ENCODE measurements at regions not wholly inside any gene's neighbourhood (a gene's known extent, or its start where the extent isn't known, plus 50 kb on each side); places are given as distances from the start of the nearest gene placed in this dataset.

GRCh38 chr1:4421986-4422385, 232.4 kb upstream of the AJAP1 start:
- Histone ChIP-seq H3K4me3 (no peak overlapping the region), H3K4me1 (no peaks in the 10 kb centered on the region), H3K9me3 (peaks cover 0 to 19% (median 0%) of the 10 kb centered on the region in 4 donors), H3K27me3 (no peaks in the 10 kb centered on the region), H3K36me3 (no peaks in the 10 kb centered on the region), H3K27ac (no peak overlapping the region)
- DNase-seq (ENCODE audit: low spot score in 2 of 2): no peak
- TF ChIP-seq CTCF (IDR thresholded peaks at IDR 0.05) (no peak), EP300 (IDR thresholded peaks at IDR 0.05) (no peak), POLR2A (IDR thresholded peaks at IDR 0.05) (no peak)
- 17 to 20% methylated on average over 5 of the region's 5 CpGs for WGBS, 2 donors

DNA sequence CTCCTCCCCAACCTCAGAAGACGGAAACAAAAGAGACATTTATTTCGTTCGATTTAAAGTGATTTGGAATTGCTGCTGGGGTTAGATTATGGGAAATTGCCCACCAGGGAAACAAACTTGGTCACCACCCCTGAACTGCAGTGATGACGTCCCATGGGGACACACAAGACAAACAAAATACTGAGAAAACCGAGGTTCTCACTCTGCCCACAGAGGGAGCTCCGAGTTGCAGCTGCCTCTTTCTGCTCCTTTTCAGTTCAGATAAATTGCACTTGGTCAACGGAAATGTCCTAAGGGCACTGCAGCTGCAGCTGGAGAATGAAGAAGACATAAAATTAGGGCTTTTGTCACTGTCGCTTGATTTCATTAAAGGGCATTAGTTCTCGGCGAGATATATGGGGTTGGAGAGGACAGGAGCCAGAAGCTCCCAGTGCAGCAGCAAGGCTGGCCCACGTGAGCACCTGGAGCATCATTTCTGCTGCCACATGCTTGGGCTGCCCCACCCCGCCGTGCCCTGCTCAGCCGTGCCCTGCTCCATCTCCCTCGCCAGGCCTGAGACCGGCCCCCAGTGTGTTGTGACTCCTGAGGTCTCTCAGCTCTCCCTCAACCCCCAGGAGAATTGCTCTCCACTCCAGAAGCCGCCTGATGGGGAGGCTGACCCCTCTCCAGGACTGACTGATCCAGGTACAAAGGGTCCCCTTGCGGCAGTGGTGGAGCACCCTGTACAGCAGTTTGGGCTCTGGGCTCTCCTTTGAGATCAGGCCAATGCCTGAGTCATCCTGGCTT, 231.7 kb upstream of the AJAP1 start:
- Histone ChIP-seq H3K9me3 (peaks cover 0 to 19% (median 0%) of the 10 kb centered on the region in 4 donors), H3K27me3 (no peaks in the 10 kb centered on the region), H3K27ac (no peak overlapping the region), H3K4me1 (no peaks in the 10 kb centered on the region), H3K4me3 (no peak overlapping the region), H3K36me3 (no peaks in the 10 kb centered on the region)
- TF ChIP-seq POLR2A (IDR thresholded peaks at IDR 0.05) (no peak), CTCF (IDR thresholded peaks at IDR 0.05) (no peak), EP300 (IDR thresholded peaks at IDR 0.05) (no peak)
- 20 to 41% methylated on average over 12 to 18 of the region's 18 CpGs for WGBS, 2 donors
- no peak for DNase-seq (ENCODE audit: low spot score in 2 of 2)

- no peak for DNase-seq (ENCODE audit: low spot score in 2 of 2)
- no peaks in the 10 kb centered on the region for H3K36me3 ChIP-seq
- peaks cover 0 to 19% (median 0%) of the 10 kb centered on the region in 4 donors for H3K9me3 ChIP-seq
- H3K27ac ChIP-seq: no peak overlapping the region
- H3K4me1 ChIP-seq: no peaks in the 10 kb centered on the region
- WGBS, 2 donors: 78 to 88% methylated on average over 6 to 8 of the region's 8 CpGs
- H3K27me3 ChIP-seq: no peaks in the 10 kb centered on the region
- H3K4me3 ChIP-seq: no peak overlapping the region
- TF ChIP-seq CTCF (IDR thresholded peaks at IDR 0.05) (no peak), POLR2A (IDR thresholded peaks at IDR 0.05) (no peak), EP300 (IDR thresholded peaks at IDR 0.05) (no peak)
Measured at GRCh38 chr1:4424254-4424653, 230.2 kb upstream of the AJAP1 start.

GRCh38 chr1:4424766-4425165, 229.6 kb upstream of the AJAP1 start:
- peaks cover 0 to 16% (median 0%) of the 10 kb centered on the region in 4 donors for H3K9me3 ChIP-seq
- H3K4me1 ChIP-seq: no peaks in the 10 kb centered on the region
- H3K27ac ChIP-seq: no peak overlapping the region
- WGBS, 2 donors: 93 to 95% methylated on average over 7 to 9 of the region's 10 CpGs
- TF ChIP-seq POLR2A (IDR thresholded peaks at IDR 0.05) (no peak), CTCF (IDR thresholded peaks at IDR 0.05) (no peak), EP300 (IDR thresholded peaks at IDR 0.05) (no peak)
- no peak overlapping the region for H3K4me3 ChIP-seq
- no peaks in the 10 kb centered on the region for H3K27me3 ChIP-seq
- H3K36me3 ChIP-seq: no peaks in the 10 kb centered on the region
- DNase-seq (ENCODE audit: low spot score in 2 of 2): no peak

DNA sequence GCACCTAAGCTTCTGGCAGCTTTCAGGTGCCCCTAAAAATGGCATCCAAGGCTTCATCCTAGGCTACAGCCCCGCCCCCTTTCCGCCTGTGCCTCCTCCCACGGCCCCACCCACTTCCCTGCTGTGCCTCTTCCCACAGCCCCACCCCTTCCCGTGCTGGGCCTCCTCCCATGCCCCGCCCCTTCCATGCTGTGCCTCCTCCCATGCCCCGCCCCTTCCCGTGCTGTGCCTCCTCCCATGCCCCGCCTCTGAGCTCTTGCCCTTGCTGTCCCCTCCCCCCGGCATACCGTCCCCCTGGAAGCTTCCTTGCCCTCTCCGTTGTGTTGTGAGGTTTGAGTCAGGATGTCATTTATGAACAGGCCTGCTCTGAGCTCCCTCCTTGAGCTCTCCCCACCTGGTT, 228.5 kb upstream of the AJAP1 start:
- 81% methylated on average over 11 of the region's 11 CpGs for WGBS, 2 donors
- Histone ChIP-seq H3K36me3 (no peaks in the 10 kb centered on the region), H3K9me3 (peaks cover 0 to 7% (median 0%) of the 10 kb centered on the region in 4 donors), H3K27me3 (no peaks in the 10 kb centered on the region), H3K27ac (no peak overlapping the region), H3K4me1 (no peaks in the 10 kb centered on the region), H3K4me3 (no peak overlapping the region)
- TF ChIP-seq CTCF (IDR thresholded peaks at IDR 0.05): no peak
- TF ChIP-seq POLR2A (IDR thresholded peaks at IDR 0.05): no peak
- no peak for TF ChIP-seq EP300 (IDR thresholded peaks at IDR 0.05)
- DNase-seq (ENCODE audit: low spot score in 2 of 2): no peak

All from tibial nerve (tissue), 4 donors.